Keratinocyte (primary cell): ENCODE measurements at regions not wholly inside any gene's neighbourhood (a gene's known extent, or its start where the extent isn't known, plus 50 kb on each side); places are given as distances from the start of the nearest gene placed in this dataset.

Experiments used
- DNase-seq: peaks from one replicate; pipeline ENCODE4 v3.0.0-alpha.2; 2011; ENCODE audit warnings: low read depth, missing footprints, low spot score
- FAIRE-seq: peaks from 2 replicates; lab custom pipeline; 2011; peaks lifted over from hg19 to GRCh38; lab: Jason Lieb, UNC
- H2AFZ ChIP-seq: 2 replicates; pipeline ENCODE4 v1.6.0; 2012; ENCODE audit warnings: low read length, control low read depth, inconsistent platforms; ENCODE audit not compliant: control insufficient read depth
- H3K27ac ChIP-seq: 2 replicates; pipeline ENCODE4 v1.5.1; 2011; ENCODE audit warnings: low read length; ENCODE audit not compliant: control insufficient read depth, insufficient read depth
- H3K27me3 ChIP-seq: 3 replicates; pipeline ENCODE4 v1.6.0; 2011; ENCODE audit warnings: low read length; ENCODE audit not compliant: control insufficient read depth, insufficient read depth; ENCODE audit errors: extremely low read depth
- H3K36me3 ChIP-seq, 2 experiments: 2 replicates in 1 of 2; 3 replicates in 1 of 2; pipeline ENCODE4 v1.5.1; 2011; ENCODE audit warnings: low read length in 2 of 2, mild to moderate bottlenecking in 1 of 2; ENCODE audit not compliant: control insufficient read depth in 2 of 2, insufficient read depth in 2 of 2; ENCODE audit errors: extremely low read depth in 1 of 2
- H3K4me1 ChIP-seq: 3 replicates; pipeline ENCODE4 v1.5.1; 2011; ENCODE audit warnings: low read length; ENCODE audit not compliant: control insufficient read depth, insufficient read depth; ENCODE audit errors: extremely low read depth
- H3K4me2 ChIP-seq: 3 replicates; pipeline ENCODE4 v1.6.0; 2011; ENCODE audit warnings: low read depth, low read length; ENCODE audit not compliant: control insufficient read depth, insufficient read depth; ENCODE audit errors: extremely low read depth
- H3K4me3 ChIP-seq, 3 experiments: fragments of 200-600 bp in 1 of 3; sonication (generic) in 1 of 3; 2 replicates in 2 of 3; 3 replicates in 1 of 3; pipeline ENCODE4 v1.5.1; 2011 to 2016; ENCODE audit warnings: low read length in 3 of 3, mild to moderate bottlenecking in 3 of 3, control low read depth in 2 of 3, inconsistent platforms in 1 of 3, low read depth in 1 of 3, mixed read lengths in 1 of 3, mixed run types in 1 of 3, moderate library complexity in 1 of 3; ENCODE audit not compliant: control insufficient read depth in 2 of 3, insufficient read depth in 2 of 3; ENCODE audit errors: extremely low read depth in 1 of 3
- H3K79me2 ChIP-seq: 2 replicates; pipeline ENCODE4 v1.6.0; 2012; ENCODE audit warnings: low read length; ENCODE audit not compliant: control insufficient read depth, insufficient read depth
- H3K9ac ChIP-seq: 3 replicates; pipeline ENCODE4 v1.6.0; 2011; ENCODE audit warnings: low read length; ENCODE audit not compliant: control insufficient read depth, insufficient read depth; ENCODE audit errors: extremely low read depth
- H3K9me1 ChIP-seq: 3 replicates; pipeline ENCODE4 v1.6.0; 2011; ENCODE audit warnings: low read length; ENCODE audit not compliant: control insufficient read depth, insufficient read depth; ENCODE audit errors: extremely low read depth
- H3K9me3 ChIP-seq: 2 replicates; pipeline ENCODE4 v1.5.1; 2012; ENCODE audit warnings: low read depth, low read length; ENCODE audit not compliant: control insufficient read depth
- H4K20me1 ChIP-seq: 3 replicates; pipeline ENCODE4 v1.6.0; 2011; ENCODE audit warnings: low read length; ENCODE audit not compliant: control insufficient read depth, insufficient read depth; ENCODE audit errors: extremely low read depth
- CTCF ChIP-seq, 3 experiments: IDR thresholded peaks in 1 of 3; conservative IDR thresholded peaks in 1 of 3; optimal IDR thresholded peaks in 1 of 3; 2 replicates in 2 of 3; 3 replicates in 1 of 3; pipeline versions ENCODE3 to v1.5.1; 2011; ENCODE audit warnings: low read length in 3 of 3, mild to moderate bottlenecking in 3 of 3, moderate library complexity in 2 of 3, control low read depth in 1 of 3, inconsistent platforms in 1 of 3; ENCODE audit not compliant: insufficient read depth in 2 of 3; ENCODE audit errors: extremely low read depth in 1 of 3
- EZH2 ChIP-seq: IDR thresholded peaks from one replicate; pipeline ENCODE4 v1.6.1; 2012; ENCODE audit warnings: inconsistent platforms, mild to moderate bottlenecking, low read length, moderate library complexity
- dilution Hi-C: fragments of 300-500 bp; cut with MboI; formaldehyde crosslinking; loops from one replicate; pipeline ENCODE4 v1.7.0; 2020; ENCODE audit warnings: low sequenced_read_pairs; ENCODE audit not compliant: extremely low pct_ligation_motif_present

GRCh38 chr2:142200062-142200461 is 69.2 kb upstream of the LRP1B start:
- Histone ChIP-seq H3K9me1 (no peaks in the 10 kb centered on the region), H3K27ac (no peak overlapping the region), H3K79me2 (no peaks in the 10 kb centered on the region), H3K9me3 (no peaks in the 10 kb centered on the region), H4K20me1 (no peaks in the 10 kb centered on the region), H2AFZ (no peak overlapping the region), H3K4me2 (no peak overlapping the region), H3K4me1 (no peaks in the 10 kb centered on the region), H3K9ac (no peak overlapping the region), H3K27me3 (no peaks in the 10 kb centered on the region), H3K4me3 (no peak overlapping the region), H3K36me3 (no peaks in the 10 kb centered on the region)
- FAIRE-seq = no peak
- no peak for DNase-seq
- dilution Hi-C loops = no loop called here
- no peak for TF ChIP-seq EZH2
- no peak for TF ChIP-seq CTCF (optimal IDR thresholded peaks at IDR 0.05 in 1 of 3, IDR thresholded peaks at IDR 0.05 in 1 of 3, conservative IDR thresholded peaks at IDR 0.05 in 1 of 3; ENCODE audit: extremely low read depth in 1 of 3, insufficient read depth in 2 of 3, low read length in 3 of 3)

GRCh38 chr2:142199073-142199472 is 68.3 kb upstream of the LRP1B start:
- H3K36me3 ChIP-seq = no peaks in the 10 kb centered on the region
- no peak for FAIRE-seq
- no peak overlapping the region for H3K4me3 ChIP-seq
- no peaks in the 10 kb centered on the region for H3K79me2 ChIP-seq
- H3K9me3 ChIP-seq = no peaks in the 10 kb centered on the region
- no peak overlapping the region for H2AFZ ChIP-seq
- no peaks in the 10 kb centered on the region for H3K27me3 ChIP-seq
- no peaks in the 10 kb centered on the region for H4K20me1 ChIP-seq
- H3K9me1 ChIP-seq = no peaks in the 10 kb centered on the region
- H3K27ac ChIP-seq = no peak overlapping the region
- no peak overlapping the region for H3K4me2 ChIP-seq
- TF ChIP-seq CTCF (optimal IDR thresholded peaks at IDR 0.05 in 1 of 3, IDR thresholded peaks at IDR 0.05 in 1 of 3, conservative IDR thresholded peaks at IDR 0.05 in 1 of 3; ENCODE audit: extremely low read depth in 1 of 3, insufficient read depth in 2 of 3, low read length in 3 of 3) (no peak), EZH2 (no peak)
- dilution Hi-C loops = no loop called here
- H3K9ac ChIP-seq = no peak overlapping the region
- H3K4me1 ChIP-seq = no peaks in the 10 kb centered on the region
- no peak for DNase-seq
